ENCODE measurements at regions not wholly inside any gene's neighbourhood (a gene's known extent, or its start where the extent isn't known, plus 50 kb on each side); places are given as distances from the start of the nearest gene placed in this dataset.
"Not testable (repeated sequence)": the region's sequence is repeated elsewhere in the genome, so short reads cannot be mapped to it uniquely, and the experiment has no call there.

DNA sequence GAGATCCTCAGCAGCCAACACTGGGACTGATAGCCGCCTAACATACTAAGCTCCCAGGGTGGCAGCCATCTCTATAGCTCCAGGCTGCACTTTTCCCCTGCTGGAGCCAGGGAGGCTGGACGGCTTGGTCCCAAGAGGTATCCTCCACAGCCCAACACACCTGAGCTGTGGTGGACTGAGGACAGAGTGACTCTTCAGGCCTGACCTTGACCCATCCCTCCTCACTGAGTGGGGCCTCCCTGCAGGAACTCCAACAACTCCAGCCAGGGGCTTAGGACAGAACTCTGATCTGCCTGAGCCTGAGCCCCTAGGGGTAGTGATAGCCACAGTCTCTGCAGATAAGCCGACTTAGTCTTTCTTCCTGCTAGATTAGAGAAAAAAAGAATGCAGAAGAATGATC lies 958.1 kb upstream of the PRR20A start:
- Histone ChIP-seq H3K4me1 (ENCODE audit: control insufficient read depth, insufficient read depth, low read length) (no peaks in the 10 kb centered on the region), H3K27ac (ENCODE audit: extremely low read depth, low read depth, low read length) (no peak overlapping the region), H3K4me3 (ENCODE audit: low read depth, low read length) (no peak overlapping the region), H3K9me3 (ENCODE audit: control insufficient read depth, insufficient read depth, low read depth, low read length) (no peaks in the 10 kb centered on the region), H3K36me3 (ENCODE audit: control insufficient read depth in 2 of 2, insufficient read depth in 1 of 2, low read length in 2 of 2) (no peaks in the 10 kb centered on the region)
- ChIA-PET CTCF (no interaction called here), POLR2A (no interaction called here)
- TF ChIP-seq ZNF10 (tag by site-specific recombination; IDR thresholded peaks at IDR 0.05) (no peak), ZNF701 (tag by site-specific recombination; IDR thresholded peaks at IDR 0.05) (no peak), ZNF133 (tag by site-specific recombination; IDR thresholded peaks at IDR 0.05) (no peak), ZNF48 (tag by site-specific recombination; IDR thresholded peaks at IDR 0.05) (no peak), ZNF747 (tag by site-specific recombination; IDR thresholded peaks at IDR 0.05) (no peak), ZNF140 (tag by site-specific recombination; IDR thresholded peaks at IDR 0.05) (no peak)

DNA sequence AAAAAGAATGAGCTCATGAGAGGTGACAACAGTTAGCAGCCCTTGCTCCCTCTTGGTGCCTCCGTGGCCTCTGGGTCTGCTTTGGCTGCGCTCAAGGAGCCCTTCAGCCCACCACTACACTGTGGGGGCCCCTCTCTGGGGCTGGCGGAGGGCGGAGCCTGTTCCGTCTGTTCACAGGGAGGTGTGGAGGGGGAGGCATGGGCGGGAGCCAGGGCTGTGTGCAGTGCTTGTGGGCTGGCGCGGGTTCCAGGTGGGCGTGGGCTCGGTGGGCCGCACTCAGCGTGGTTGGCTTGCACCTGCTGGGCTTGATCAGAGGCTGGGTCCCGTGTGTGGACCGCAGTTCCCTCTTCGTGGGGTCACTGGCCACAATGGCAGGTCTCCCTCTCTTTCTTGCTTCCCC lies 953.4 kb upstream of the PRR20A start:
- H3K27ac ChIP-seq (ENCODE audit: extremely low read depth, low read depth, low read length), result no peak overlapping the region
- TF ChIP-seq, protein P1, sequence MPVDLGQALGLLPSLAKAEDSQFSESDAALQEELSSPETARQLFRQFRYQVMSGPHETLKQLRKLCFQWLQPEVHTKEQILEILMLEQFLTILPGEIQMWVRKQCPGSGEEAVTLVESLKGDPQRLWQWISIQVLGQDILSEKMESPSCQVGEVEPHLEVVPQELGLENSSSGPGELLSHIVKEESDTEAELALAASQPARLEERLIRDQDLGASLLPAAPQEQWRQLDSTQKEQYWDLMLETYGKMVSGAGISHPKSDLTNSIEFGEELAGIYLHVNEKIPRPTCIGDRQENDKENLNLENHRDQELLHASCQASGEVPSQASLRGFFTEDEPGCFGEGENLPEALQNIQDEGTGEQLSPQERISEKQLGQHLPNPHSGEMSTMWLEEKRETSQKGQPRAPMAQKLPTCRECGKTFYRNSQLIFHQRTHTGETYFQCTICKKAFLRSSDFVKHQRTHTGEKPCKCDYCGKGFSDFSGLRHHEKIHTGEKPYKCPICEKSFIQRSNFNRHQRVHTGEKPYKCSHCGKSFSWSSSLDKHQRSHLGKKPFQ (tag by site-specific recombination; IDR thresholded peaks at IDR 0.05), result no peak
- TF ChIP-seq, protein P2, sequence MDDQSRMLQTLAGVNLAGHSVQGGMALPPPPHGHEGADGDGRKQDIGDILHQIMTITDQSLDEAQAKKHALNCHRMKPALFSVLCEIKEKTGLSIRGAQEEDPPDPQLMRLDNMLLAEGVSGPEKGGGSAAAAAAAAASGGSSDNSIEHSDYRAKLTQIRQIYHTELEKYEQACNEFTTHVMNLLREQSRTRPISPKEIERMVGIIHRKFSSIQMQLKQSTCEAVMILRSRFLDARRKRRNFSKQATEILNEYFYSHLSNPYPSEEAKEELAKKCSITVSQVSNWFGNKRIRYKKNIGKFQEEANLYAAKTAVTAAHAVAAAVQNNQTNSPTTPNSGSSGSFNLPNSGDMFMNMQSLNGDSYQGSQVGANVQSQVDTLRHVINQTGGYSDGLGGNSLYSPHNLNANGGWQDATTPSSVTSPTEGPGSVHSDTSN (CRISPR knock-in tag; IDR thresholded peaks at IDR 0.05), result no peak
- TF ChIP-seq ZNF501 (tag by site-specific recombination; IDR thresholded peaks at IDR 0.05) (no peak), ZNF133 (tag by site-specific recombination; IDR thresholded peaks at IDR 0.05) (no peak)
- TF ChIP-seq, protein P3, sequence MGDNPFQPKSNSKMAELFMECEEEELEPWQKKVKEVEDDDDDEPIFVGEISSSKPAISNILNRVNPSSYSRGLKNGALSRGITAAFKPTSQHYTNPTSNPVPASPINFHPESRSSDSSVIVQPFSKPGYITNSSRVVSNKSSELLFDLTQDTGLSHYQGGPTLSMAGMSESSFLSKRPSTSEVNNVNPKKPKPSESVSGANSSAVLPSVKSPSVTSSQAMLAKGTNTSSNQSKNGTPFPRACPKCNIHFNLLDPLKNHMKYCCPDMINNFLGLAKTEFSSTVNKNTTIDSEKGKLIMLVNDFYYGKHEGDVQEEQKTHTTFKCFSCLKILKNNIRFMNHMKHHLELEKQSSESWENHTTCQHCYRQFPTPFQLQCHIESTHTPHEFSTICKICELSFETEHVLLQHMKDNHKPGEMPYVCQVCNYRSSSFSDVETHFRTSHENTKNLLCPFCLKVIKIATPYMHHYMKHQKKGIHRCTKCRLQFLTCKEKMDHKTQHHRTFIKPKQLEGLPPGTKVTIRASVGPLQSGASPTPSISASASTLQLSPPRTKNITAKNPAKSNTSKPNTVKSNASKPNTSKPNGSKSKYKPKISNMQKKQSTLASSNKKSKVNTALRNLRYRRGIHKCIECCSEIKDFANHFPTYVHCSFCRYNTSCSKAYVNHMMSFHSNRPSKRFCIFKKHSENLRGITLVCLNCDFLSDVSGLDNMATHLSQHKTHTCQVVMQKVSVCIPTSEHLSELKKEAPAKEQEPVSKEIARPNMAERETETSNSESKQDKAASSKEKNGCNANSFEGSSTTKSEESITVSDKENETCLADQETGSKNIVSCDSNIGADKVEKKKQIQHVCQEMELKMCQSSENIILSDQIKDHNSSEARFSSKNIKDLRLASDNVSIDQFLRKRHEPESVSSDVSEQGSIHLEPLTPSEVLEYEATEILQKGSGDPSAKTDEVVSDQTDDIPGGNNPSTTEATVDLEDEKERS (tag by site-specific recombination; IDR thresholded peaks at IDR 0.05), result no peak
- TF ChIP-seq, protein P4, sequence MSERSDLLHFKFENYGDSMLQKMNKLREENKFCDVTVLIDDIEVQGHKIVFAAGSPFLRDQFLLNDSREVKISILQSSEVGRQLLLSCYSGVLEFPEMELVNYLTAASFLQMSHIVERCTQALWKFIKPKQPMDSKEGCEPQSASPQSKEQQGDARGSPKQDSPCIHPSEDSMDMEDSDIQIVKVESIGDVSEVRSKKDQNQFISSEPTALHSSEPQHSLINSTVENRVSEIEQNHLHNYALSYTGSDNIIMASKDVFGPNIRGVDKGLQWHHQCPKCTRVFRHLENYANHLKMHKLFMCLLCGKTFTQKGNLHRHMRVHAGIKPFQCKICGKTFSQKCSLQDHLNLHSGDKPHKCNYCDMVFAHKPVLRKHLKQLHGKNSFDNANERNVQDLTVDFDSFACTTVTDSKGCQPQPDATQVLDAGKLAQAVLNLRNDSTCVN (tag by site-specific recombination; optimal IDR thresholded peaks at IDR 0.05), result no peak
- TF ChIP-seq, protein P5, sequence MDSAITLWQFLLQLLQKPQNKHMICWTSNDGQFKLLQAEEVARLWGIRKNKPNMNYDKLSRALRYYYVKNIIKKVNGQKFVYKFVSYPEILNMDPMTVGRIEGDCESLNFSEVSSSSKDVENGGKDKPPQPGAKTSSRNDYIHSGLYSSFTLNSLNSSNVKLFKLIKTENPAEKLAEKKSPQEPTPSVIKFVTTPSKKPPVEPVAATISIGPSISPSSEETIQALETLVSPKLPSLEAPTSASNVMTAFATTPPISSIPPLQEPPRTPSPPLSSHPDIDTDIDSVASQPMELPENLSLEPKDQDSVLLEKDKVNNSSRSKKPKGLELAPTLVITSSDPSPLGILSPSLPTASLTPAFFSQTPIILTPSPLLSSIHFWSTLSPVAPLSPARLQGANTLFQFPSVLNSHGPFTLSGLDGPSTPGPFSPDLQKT (IDR thresholded peaks at IDR 0.05; ENCODE audit: borderline replicate concordance, low read depth, low read length), result no peak
- H3K4me3 ChIP-seq (ENCODE audit: low read depth, low read length), result no peak overlapping the region
- ChIA-PET CTCF (no interaction called here), POLR2A (no interaction called here)
- H3K36me3 ChIP-seq (ENCODE audit: control insufficient read depth in 2 of 2, insufficient read depth in 1 of 2, low read length in 2 of 2), result no peaks in the 10 kb centered on the region
- H3K9me3 ChIP-seq (ENCODE audit: control insufficient read depth, insufficient read depth, low read depth, low read length), result no peaks in the 10 kb centered on the region
- no peaks in the 10 kb centered on the region for H3K4me1 ChIP-seq (ENCODE audit: control insufficient read depth, insufficient read depth, low read length)

DNA sequence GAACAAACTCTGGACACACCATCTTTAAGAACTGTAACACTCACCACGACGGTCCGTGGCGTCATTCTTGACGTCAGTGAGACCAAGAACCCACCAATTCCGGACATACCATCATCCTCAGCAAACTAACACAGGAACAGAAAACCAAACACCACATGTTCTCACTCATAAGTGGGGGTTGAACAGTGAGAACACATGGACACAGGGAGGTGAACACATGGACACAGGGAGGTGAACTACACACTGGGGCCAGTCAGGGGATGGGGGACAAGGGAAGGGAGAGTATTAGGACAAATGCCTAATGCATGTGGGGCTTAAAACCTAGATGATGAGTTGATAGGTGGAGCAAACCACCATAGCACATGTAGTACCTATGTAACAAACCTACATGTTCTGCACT lies 952.1 kb upstream of the PRR20A start:
- H3K36me3 ChIP-seq (ENCODE audit: control insufficient read depth in 2 of 2, insufficient read depth in 1 of 2, low read length in 2 of 2); H3K9me3 ChIP-seq (ENCODE audit: control insufficient read depth, insufficient read depth, low read depth, low read length); H3K27ac ChIP-seq (ENCODE audit: extremely low read depth, low read depth, low read length); H3K4me1 ChIP-seq (ENCODE audit: control insufficient read depth, insufficient read depth, low read length); CTCF ChIA-PET; H3K4me3 ChIP-seq (ENCODE audit: low read depth, low read length); POLR2A ChIA-PET: not testable (repeated sequence)
